ENCODE measurements at regions not wholly inside any gene's neighbourhood (a gene's known extent, or its start where the extent isn't known, plus 50 kb on each side); places are given as distances from the start of the nearest gene placed in this dataset.
"Not testable (repeated sequence)": the region's sequence is repeated elsewhere in the genome, so short reads cannot be mapped to it uniquely, and the experiment has no call there.

GRCh38 chr2:195532255-195532627, 124.8 kb upstream of the SLC39A10 start:
- no peak for TF ChIP-seq CTCF (conservative IDR thresholded peaks at IDR 0.05; ENCODE audit: low read depth, low read length)
- no peak overlapping the region for H3K4me3 ChIP-seq (ENCODE audit: low read depth, low read length)
- no peak for DNase-seq (ENCODE audit: low read depth)

DNA sequence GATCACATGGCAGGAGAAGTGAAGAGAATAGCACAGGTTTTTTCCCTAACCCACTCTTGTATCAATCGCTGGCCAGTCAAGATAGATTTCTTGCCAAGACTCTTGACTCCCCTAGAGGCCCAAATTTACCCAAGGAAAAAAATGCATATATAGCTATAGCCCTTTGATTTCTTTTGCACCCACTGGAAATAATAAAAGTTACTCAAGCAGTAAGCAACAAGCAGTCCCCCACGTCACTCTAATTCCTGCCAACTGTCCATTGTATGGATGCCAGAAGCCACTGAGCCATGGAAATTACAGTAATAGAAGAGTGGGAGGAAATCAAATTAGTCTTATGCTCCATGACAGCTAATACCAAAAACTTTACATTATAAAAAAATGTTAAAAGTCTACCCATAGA, 125.3 kb upstream of the SLC39A10 start:
- DNase-seq (ENCODE audit: low read depth): no peak
- H3K4me3 ChIP-seq (ENCODE audit: low read depth, low read length): no peak overlapping the region
- TF ChIP-seq CTCF (conservative IDR thresholded peaks at IDR 0.05; ENCODE audit: low read depth, low read length): no peak

GRCh38 chr2:195523242-195523641, 133.8 kb upstream of the SLC39A10 start:
- not testable (repeated sequence) for H3K4me3 ChIP-seq (ENCODE audit: low read depth, low read length); DNase-seq (ENCODE audit: low read depth)

DNA sequence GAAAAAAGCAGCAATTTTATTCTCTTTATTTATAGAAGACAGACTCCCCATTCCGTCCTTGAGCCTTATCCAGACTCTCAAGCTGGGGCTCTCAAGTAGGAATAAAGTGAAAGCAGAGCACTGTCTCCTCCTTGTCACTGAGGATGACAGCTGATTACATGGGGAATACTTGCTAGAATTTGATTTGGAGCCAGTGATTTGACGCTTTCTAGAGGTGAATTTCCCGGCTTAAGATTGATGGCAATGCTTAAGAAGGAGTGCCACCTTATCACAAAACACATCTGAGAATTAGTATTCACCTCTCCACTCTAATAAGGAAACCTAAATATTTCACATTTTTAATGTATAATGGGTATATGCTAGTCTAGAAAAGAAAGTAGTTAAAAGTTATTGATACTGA, 135.4 kb upstream of the SLC39A10 start:
- no peak for DNase-seq (ENCODE audit: low read depth)
- TF ChIP-seq CTCF (conservative IDR thresholded peaks at IDR 0.05; ENCODE audit: low read depth, low read length): no peak

DNA sequence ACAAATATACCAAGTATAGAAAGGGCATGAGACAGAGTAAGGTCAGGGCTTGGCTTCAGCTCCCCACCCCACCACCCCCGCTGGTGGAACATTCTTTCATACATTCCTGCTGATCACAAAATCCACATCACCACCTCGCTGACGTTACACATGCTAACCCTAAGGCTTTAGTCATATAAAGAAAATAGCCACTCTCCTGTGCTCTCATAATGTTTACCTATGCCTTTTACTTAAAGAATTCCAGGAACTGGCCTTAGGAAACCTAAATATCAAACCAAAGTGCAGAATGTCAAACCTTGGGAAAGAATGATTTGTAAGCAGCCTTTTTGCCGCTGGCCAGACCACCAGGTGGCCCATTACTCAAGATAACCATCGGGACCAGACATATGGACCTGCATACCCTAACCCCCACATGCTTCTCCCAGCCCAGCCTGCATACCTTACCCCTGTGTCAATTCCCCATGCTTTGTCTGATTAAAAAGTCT, 136.3 kb upstream of the SLC39A10 start:
- no peak for DNase-seq (ENCODE audit: low read depth)
- no peak overlapping the region for H3K4me3 ChIP-seq (ENCODE audit: low read depth, low read length)
- no peak for TF ChIP-seq CTCF (conservative IDR thresholded peaks at IDR 0.05; ENCODE audit: low read depth, low read length)

More for the DNA sequence above, 135.4 kb upstream of the SLC39A10 start:
- no peak overlapping the region for H3K4me3 ChIP-seq (ENCODE audit: low read depth, low read length)

DNA sequence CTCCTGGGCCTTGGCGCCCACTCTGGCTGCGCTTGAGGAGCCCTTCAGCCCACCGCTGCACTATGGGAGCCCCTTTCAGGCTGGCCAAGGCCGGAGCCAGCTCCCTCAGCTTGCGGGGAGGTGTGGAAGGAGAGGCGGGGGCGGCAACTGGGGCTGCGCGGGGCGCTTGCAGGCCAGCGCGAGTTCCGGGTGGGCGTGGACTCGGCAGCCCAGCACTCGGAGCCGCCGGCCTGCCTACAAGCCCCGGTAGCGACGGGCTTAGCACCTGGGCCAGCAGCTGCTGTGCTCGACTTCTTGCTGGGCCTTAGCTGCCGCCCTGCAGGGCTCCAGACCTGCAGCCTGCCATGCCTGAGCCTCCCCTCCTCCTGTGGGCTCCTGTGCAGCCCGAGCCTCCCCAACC, 141.5 kb upstream of the SLC39A10 start:
- no peak overlapping the region for H3K4me3 ChIP-seq (ENCODE audit: low read depth, low read length)
- DNase-seq (ENCODE audit: low read depth): no peak
- TF ChIP-seq CTCF (conservative IDR thresholded peaks at IDR 0.05; ENCODE audit: low read depth, low read length): no peak

DNA sequence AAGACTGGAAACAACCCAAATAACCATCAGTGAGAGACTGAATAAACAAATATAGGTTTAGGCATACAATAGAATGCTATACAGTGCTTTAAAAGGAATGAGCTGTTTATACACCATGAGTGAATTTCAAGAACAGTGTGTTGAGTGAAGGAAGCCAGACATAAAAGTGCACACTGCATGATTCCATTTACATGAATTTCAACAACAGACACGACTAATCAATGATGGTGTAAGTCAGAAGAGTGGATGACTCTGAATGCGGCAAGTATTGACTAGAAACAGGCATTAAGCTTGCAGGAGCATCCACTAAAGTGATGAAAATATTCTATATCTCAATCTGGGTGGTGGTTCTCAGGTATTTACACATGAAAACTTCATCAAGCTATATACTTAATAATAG, 142.7 kb upstream of the SLC39A10 start:
- no peak for TF ChIP-seq CTCF (conservative IDR thresholded peaks at IDR 0.05; ENCODE audit: low read depth, low read length)
- H3K4me3 ChIP-seq (ENCODE audit: low read depth, low read length): no peak overlapping the region
- DNase-seq (ENCODE audit: low read depth): no peak

DNA sequence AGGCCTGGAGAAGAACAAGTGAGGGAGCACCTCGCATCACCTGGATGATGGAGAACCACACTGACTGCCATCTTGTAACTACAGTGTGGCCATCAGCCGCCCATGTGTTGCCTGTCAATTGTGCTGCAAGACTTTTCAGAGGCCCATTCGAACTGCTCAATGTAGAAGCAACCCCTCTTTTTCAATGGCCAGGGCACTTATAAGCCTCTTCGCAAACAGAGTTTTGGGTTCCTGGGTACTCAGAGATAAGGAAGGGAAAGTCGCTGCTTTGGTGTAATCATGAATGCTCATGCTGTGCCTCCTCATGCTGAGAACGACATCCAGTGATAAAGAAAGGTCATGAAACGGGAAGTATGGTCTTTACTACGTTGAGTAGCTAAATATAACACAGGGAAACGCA, 143.9 kb upstream of the SLC39A10 start:
- DNase-seq (ENCODE audit: low read depth): no peak

More for the DNA sequence above, 143.9 kb upstream of the SLC39A10 start:
- no peak for TF ChIP-seq CTCF (conservative IDR thresholded peaks at IDR 0.05; ENCODE audit: low read depth, low read length)
- no peak overlapping the region for H3K4me3 ChIP-seq (ENCODE audit: low read depth, low read length)
